ENCODE measurements at regions not wholly inside any gene's neighbourhood (a gene's known extent, or its start where the extent isn't known, plus 50 kb on each side); places are given as distances from the start of the nearest gene placed in this dataset.

- WGBS, 2 donors: 90 to 100% methylated on average over 1 of the region's 1 CpG
- Histone ChIP-seq H3K9me3 (ENCODE audit: control insufficient read depth in 4 of 4, insufficient read depth in 3 of 4, low read length in 3 of 4) (peaks cover 0 to 3% (median 1%) of the 10 kb centered on the region in 4 donors), H3K9ac (ENCODE audit: insufficient read depth in 1 of 2, low read length in 2 of 2) (no peak overlapping the region), H3K4me1 (ENCODE audit: control insufficient read depth in 5 of 5, insufficient read depth in 5 of 5, low read length in 5 of 5) (no peaks in the 10 kb centered on the region), H3K27ac (ENCODE audit: low read depth in 1 of 2, low read length in 1 of 2) (no peak overlapping the region), H3K36me3 (ENCODE audit: control insufficient read depth in 4 of 4, insufficient read depth in 4 of 4, low read length in 4 of 4) (no peaks in the 10 kb centered on the region), H3K4me3 (no peak overlapping the region), H3K27me3 (ENCODE audit: control insufficient read depth in 3 of 3, insufficient read depth in 3 of 3, low read length in 2 of 3) (no peaks in the 10 kb centered on the region)
- ATAC-seq (ENCODE audit: insufficient read depth, low FRiP score): no peak
- no peak for DNase-seq
- no peak for TF ChIP-seq CTCF (IDR thresholded peaks at IDR 0.05; ENCODE audit: control extremely low read depth, extremely low read depth)
Observed at GRCh38 chr21:27085387-27085786, 118.5 kb upstream of the ADAMTS5 start.

- WGBS, 2 donors: 89 to 94% methylated on average over 3 of the region's 3 CpGs
- no peak for DNase-seq
- Histone ChIP-seq H3K27ac (ENCODE audit: low read depth in 1 of 2, low read length in 1 of 2) (no peak overlapping the region), H3K4me3 (no peak overlapping the region), H3K9me3 (ENCODE audit: control insufficient read depth in 4 of 4, insufficient read depth in 3 of 4, low read length in 3 of 4) (peaks cover 0 to 3% (median 1%) of the 10 kb centered on the region in 4 donors), H3K9ac (ENCODE audit: insufficient read depth in 1 of 2, low read length in 2 of 2) (no peak overlapping the region), H3K27me3 (ENCODE audit: control insufficient read depth in 3 of 3, insufficient read depth in 3 of 3, low read length in 2 of 3) (no peaks in the 10 kb centered on the region), H3K4me1 (ENCODE audit: control insufficient read depth in 5 of 5, insufficient read depth in 5 of 5, low read length in 5 of 5) (no peaks in the 10 kb centered on the region), H3K36me3 (ENCODE audit: control insufficient read depth in 4 of 4, insufficient read depth in 4 of 4, low read length in 4 of 4) (no peaks in the 10 kb centered on the region)
- no peak for ATAC-seq (ENCODE audit: insufficient read depth, low FRiP score)
- TF ChIP-seq CTCF (IDR thresholded peaks at IDR 0.05; ENCODE audit: control extremely low read depth, extremely low read depth): no peak
Observed at GRCh38 chr21:27083144-27083543, 116.3 kb upstream of the ADAMTS5 start.

- H3K9ac ChIP-seq (ENCODE audit: insufficient read depth in 1 of 2, low read length in 2 of 2): no peak overlapping the region
- DNase-seq: no peak
- H3K4me3 ChIP-seq: no peak overlapping the region
- WGBS, 2 donors: 78 to 81% methylated on average over 4 of the region's 4 CpGs
- H3K27ac ChIP-seq (ENCODE audit: low read depth in 1 of 2, low read length in 1 of 2): no peak overlapping the region
- no peaks in the 10 kb centered on the region for H3K4me1 ChIP-seq (ENCODE audit: control insufficient read depth in 5 of 5, insufficient read depth in 5 of 5, low read length in 5 of 5)
- H3K9me3 ChIP-seq (ENCODE audit: control insufficient read depth in 4 of 4, insufficient read depth in 3 of 4, low read length in 3 of 4): peaks cover 0 to 3% (median 0%) of the 10 kb centered on the region in 4 donors
- no peaks in the 10 kb centered on the region for H3K27me3 ChIP-seq (ENCODE audit: control insufficient read depth in 3 of 3, insufficient read depth in 3 of 3, low read length in 2 of 3)
- no peak for TF ChIP-seq CTCF (IDR thresholded peaks at IDR 0.05; ENCODE audit: control extremely low read depth, extremely low read depth)
- H3K36me3 ChIP-seq (ENCODE audit: control insufficient read depth in 4 of 4, insufficient read depth in 4 of 4, low read length in 4 of 4): no peaks in the 10 kb centered on the region
- ATAC-seq (ENCODE audit: insufficient read depth, low FRiP score): no peak
Observed at GRCh38 chr21:27082431-27083010, 115.6 kb upstream of the ADAMTS5 start.

All from lung (tissue), 11 donors.